ENCODE measurements at regions not wholly inside any gene's neighbourhood (a gene's known extent, or its start where the extent isn't known, plus 50 kb on each side); places are given as distances from the start of the nearest gene placed in this dataset.

DNA sequence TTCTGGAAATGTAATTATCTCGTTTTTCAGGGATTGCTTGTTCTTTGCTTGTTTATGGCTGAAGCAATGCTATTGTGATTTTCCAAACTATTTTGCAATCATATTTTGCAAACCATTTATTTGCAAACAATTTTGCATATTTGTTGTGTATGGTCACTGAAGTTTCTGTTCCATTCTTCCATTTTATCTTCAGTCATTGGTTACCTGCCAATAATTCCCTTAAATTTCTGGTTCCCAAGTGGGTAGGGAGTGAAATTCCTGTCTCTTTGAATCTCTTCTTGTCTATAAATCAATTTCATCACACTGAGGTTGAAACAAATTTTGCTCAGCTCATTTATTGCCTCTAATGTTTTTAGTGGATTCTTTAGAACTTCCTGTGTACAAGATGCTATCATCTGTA lies 401.7 kb upstream of the VWC2 start:
- no peaks in the 10 kb centered on the region for H3K27me3 ChIP-seq (replicated peaks in 1 of 7)
- DNase-seq, result no peak
- WGBS, 5 donors, result 49 to 81% (median 56%) methylated on average over 1 of the region's 1 CpG
- H3K4me3 ChIP-seq, result no peak overlapping the region
- H3K27ac ChIP-seq, result no peak overlapping the region
- TF ChIP-seq POLR2AphosphoS5 (IDR thresholded peaks at IDR 0.05), result no peak
- no peaks in the 10 kb centered on the region for H3K36me3 ChIP-seq
- intact Hi-C loops (cut with DNase I; ENCODE audit: low total_unique reads), result no loop called here
- no peaks in the 10 kb centered on the region for H3K4me1 ChIP-seq
- H3K9me3 ChIP-seq, result peaks cover 0 to 10% (median under 1%) of the 10 kb centered on the region in 8 donors

DNA sequence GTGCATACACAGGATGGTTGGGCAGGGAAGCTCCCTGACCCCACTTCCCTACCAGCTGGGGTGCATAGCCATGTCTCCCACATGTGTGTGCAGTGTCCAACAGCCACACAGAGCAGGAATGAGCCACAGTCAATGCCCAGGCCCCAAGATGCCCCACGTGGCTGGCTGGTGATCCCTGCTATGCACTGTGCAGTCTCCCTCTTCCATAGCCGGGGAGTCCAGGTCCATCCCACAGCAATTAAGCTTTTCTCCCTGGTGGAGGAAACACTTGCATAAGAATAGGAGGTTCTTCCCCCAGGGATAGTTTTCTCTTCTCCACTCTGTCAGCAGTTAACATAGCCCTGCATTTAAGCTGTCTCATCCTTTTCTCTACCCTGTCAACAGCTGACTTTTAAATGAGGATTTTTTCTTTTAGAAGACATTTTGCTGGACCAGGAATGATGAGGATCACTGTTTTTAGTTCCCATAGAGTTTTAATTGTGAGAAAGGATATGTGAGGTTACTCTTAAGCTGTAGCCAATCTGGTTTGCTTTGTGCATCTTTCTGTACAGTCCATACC lies 396.5 kb upstream of the VWC2 start:
- TF ChIP-seq POLR2A (IDR thresholded peaks at IDR 0.05) (no peak), POLR2AphosphoS5 (IDR thresholded peaks at IDR 0.05) (no peak), CTCF (IDR thresholded peaks at IDR 0.05 in 8 of 11, conservative IDR thresholded peaks at IDR 0.05 in 3 of 11) (no peak)
- Histone ChIP-seq H3K4me3 (no peak overlapping the region), H3K27me3 (replicated peaks in 1 of 7) (no peaks in the 10 kb centered on the region), H3K9me3 (peaks cover 0 to 55% (median 47%) of the 10 kb centered on the region in 8 donors), H3K27ac (no peak overlapping the region), H3K4me1 (no peaks in the 10 kb centered on the region), H3K36me3 (no peaks in the 10 kb centered on the region)
- no peak for DNase-seq
- 64 to 85% (median 67%) methylated on average over 2 of the region's 2 CpGs for WGBS, 5 donors
- intact Hi-C loops (cut with DNase I; ENCODE audit: low total_unique reads), result no loop called here

DNA sequence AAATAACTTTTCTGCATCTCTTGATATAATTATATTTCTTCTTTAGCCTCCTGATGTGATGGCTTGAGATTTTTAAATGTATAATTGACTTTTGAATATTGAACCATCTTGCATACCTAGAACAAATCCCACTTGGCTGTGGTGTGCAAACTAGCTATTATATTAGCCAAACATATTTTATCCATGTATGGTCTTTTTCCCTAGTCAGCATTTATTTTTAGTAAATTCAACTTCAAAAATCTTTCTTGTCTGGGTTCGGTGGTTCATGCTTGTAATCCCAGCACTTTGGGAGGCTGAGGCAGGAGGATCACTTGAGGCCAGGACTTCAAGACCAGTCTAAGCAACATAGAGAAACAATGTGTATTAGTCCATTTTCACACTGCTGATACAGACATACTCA lies 386.6 kb upstream of the VWC2 start:
- H3K36me3 ChIP-seq, result no peaks in the 10 kb centered on the region
- intact Hi-C loops (cut with DNase I; ENCODE audit: low total_unique reads), result no loop called here
- no peaks in the 10 kb centered on the region for H3K27me3 ChIP-seq (replicated peaks in 1 of 7)
- no peaks in the 10 kb centered on the region for H3K4me1 ChIP-seq
- no peak overlapping the region for H3K27ac ChIP-seq
- no peak for DNase-seq
- no peak overlapping the region for H3K4me3 ChIP-seq
- TF ChIP-seq POLR2A (IDR thresholded peaks at IDR 0.05), result no peak
- no peak for TF ChIP-seq CTCF (IDR thresholded peaks at IDR 0.05 in 8 of 11, conservative IDR thresholded peaks at IDR 0.05 in 3 of 11)
- no peak for TF ChIP-seq POLR2AphosphoS5 (IDR thresholded peaks at IDR 0.05)
- peaks cover 0 to 13% (median 2%) of the 10 kb centered on the region in 8 donors for H3K9me3 ChIP-seq
- WGBS, 5 donors, result 86 to 97% (median 93%) methylated on average over 1 of the region's 1 CpG

DNA sequence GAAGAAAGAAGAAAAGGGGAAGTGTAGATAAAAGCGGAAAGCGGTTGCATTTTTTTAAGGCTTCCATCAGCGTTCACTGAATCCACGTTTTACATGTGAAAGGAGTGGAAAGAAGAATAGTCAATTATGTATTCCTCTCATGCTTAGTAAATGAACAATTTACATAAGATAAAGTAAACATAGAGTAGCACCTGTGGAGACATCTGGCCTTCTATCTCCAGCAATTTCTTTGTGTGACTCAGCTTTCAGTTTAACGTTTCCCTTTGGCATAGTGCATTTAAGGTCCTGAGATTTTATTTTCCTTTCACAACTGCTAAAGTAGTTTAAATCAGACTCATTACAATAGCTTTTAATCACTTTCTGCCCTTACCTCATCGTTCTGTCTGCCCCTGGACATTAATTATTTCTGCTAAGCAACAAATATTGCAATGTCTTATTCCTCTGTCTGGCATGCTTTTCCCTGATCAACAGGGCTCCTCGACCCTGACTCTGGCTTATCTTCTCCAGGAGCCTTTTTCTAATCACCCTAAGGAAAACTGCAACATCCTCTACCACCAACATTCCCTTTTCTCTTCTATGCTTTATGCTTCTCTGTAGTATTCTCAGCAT lies 383.5 kb upstream of the VWC2 start:
- no peak for DNase-seq
- no peaks in the 10 kb centered on the region for H3K36me3 ChIP-seq
- TF ChIP-seq CTCF (IDR thresholded peaks at IDR 0.05 in 8 of 11, conservative IDR thresholded peaks at IDR 0.05 in 3 of 11), result no peak
- no peak for TF ChIP-seq POLR2A (IDR thresholded peaks at IDR 0.05)
- TF ChIP-seq POLR2AphosphoS5 (IDR thresholded peaks at IDR 0.05), result no peak
- H3K27me3 ChIP-seq (replicated peaks in 1 of 7), result no peaks in the 10 kb centered on the region
- no peaks in the 10 kb centered on the region for H3K4me1 ChIP-seq
- H3K27ac ChIP-seq, result no peak overlapping the region
- 64 to 68% (median 65%) methylated on average over 7 of the region's 7 CpGs for WGBS, 5 donors
- H3K4me3 ChIP-seq, result no peak overlapping the region
- H3K9me3 ChIP-seq, result peaks cover 0 to 13% (median 0%) of the 10 kb centered on the region in 8 donors
- intact Hi-C loops (cut with DNase I; ENCODE audit: low total_unique reads), result no loop called here

Data from spleen (tissue), 11 donors.